ENCODE measurements at regions not wholly inside any gene's neighbourhood (a gene's known extent, or its start where the extent isn't known, plus 50 kb on each side); places are given as distances from the start of the nearest gene placed in this dataset.

DNA sequence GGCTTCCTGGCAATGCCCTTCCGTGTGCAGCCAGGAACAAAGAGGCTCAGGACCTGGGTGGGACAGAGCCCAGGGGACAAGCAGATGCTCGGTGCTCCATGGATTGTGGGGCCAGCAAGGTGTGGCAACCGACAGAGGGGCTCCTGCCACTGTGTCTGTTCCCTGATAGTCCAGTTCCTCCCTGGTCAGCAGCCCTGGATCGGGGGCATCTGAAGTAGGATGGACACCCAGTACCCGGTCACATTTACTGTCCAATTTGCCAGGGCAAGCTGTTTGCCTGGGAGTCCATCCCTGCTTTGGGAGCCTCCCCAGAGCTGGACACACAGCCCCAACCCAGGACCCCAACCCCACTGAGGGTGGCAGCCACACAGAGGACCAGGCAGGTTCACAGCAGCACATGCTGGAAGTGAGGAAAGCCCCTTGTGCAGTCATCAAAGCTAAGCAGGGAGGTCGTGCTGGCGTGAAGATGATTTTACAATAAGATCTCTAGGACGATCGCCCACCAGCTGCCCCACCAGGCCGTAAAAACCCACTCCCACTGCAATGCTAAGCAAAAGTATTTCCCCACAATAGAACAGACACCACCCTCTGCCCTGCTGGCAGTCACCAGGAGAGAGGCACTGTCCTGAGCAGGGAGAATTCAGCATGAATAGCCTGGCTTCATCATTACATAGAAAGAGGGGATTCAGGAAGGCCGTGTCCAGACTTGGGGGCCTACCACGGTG, 141.7 kb downstream of the NDUFA10 start:
- TF ChIP-seq, protein P1, sequence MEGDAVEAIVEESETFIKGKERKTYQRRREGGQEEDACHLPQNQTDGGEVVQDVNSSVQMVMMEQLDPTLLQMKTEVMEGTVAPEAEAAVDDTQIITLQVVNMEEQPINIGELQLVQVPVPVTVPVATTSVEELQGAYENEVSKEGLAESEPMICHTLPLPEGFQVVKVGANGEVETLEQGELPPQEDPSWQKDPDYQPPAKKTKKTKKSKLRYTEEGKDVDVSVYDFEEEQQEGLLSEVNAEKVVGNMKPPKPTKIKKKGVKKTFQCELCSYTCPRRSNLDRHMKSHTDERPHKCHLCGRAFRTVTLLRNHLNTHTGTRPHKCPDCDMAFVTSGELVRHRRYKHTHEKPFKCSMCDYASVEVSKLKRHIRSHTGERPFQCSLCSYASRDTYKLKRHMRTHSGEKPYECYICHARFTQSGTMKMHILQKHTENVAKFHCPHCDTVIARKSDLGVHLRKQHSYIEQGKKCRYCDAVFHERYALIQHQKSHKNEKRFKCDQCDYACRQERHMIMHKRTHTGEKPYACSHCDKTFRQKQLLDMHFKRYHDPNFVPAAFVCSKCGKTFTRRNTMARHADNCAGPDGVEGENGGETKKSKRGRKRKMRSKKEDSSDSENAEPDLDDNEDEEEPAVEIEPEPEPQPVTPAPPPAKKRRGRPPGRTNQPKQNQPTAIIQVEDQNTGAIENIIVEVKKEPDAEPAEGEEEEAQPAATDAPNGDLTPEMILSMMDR (IDR thresholded peaks at IDR 0.05; ENCODE audit: extremely low read depth in 1 of 2, insufficient read depth in 1 of 2, low read depth in 1 of 2, low read length in 2 of 2), result no peak
- TF ChIP-seq POLR2A (IDR thresholded peaks at IDR 0.05; ENCODE audit: low read depth, low read length), result no peak
